ENCODE measurements at regions not wholly inside any gene's neighbourhood (a gene's known extent, or its start where the extent isn't known, plus 50 kb on each side); places are given as distances from the start of the nearest gene placed in this dataset.

- H3K4me1 Mint-ChIP-seq: no peaks in the 10 kb centered on the region
- Histone ChIP-seq H3K9ac (ENCODE audit: extremely low read depth, low read length, poor library complexity, severe bottlenecking) (no peak overlapping the region), H3K27ac (ENCODE audit: low read depth, low read length) (no peak overlapping the region), H3K36me3 (ENCODE audit: control insufficient read depth, insufficient read depth, low read length) (no peaks in the 10 kb centered on the region), H3K27me3 (ENCODE audit: control insufficient read depth, insufficient read depth, low read length, poor library complexity, severe bottlenecking) (no peaks in the 10 kb centered on the region), H3K4me1 (ENCODE audit: control insufficient read depth, insufficient read depth, low read length) (no peaks in the 10 kb centered on the region), H3K4me3 (ENCODE audit: low read length) (no peak overlapping the region), H3K9me3 (ENCODE audit: control insufficient read depth, low read length) (no peaks in the 10 kb centered on the region)
- no peaks in the 10 kb centered on the region for H3K36me3 Mint-ChIP-seq (ENCODE audit: low read depth)
- 63% methylated on average over 2 of the region's 2 CpGs; no CpG with 5 or more reads in 1 of the 2 experiments for WGBS, 2 experiments (ENCODE audit: insufficient coverage in 1 of 2, insufficient read length in 1 of 2)
- H3K9me3 Mint-ChIP-seq: no peaks in the 10 kb centered on the region
- DNase-seq: no peak
- no peak overlapping the region for H3K27ac Mint-ChIP-seq
- no peaks in the 10 kb centered on the region for H3K27me3 Mint-ChIP-seq (ENCODE audit: insufficient read depth)
- H3K4me3 Mint-ChIP-seq: no peak overlapping the region
- no peak for TF ChIP-seq CTCF (conservative IDR thresholded peaks at IDR 0.05)
Observed at GRCh38 chr2:185388226-185388625, 350.4 kb upstream of the FSIP2 start.

DNA sequence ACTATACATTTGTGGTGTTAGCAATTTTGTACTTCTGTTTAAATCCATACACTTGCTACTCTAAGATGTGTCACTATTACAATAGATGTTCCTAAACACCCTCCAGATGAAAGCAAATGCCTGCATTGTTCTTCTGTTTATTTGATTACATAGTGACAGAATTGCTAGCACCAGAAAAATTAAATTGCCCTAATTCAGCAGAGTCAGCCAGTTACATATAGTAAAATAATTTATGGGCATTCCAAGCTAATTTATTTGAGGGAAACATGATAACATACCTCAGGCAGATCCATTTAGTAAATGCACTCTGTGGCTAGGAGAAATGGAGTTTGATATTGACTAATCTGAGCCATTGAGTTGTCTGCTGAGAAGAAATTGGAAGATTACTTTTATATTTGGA, 347.1 kb upstream of the FSIP2 start:
- peaks cover under 1% of the 10 kb centered on the region for H3K9me3 ChIP-seq (ENCODE audit: control insufficient read depth, low read length)
- H3K9me3 Mint-ChIP-seq: no peaks in the 10 kb centered on the region
- TF ChIP-seq CTCF (conservative IDR thresholded peaks at IDR 0.05): no peak
- no peaks in the 10 kb centered on the region for H3K4me1 Mint-ChIP-seq
- H3K27ac ChIP-seq (ENCODE audit: low read depth, low read length): no peak overlapping the region
- H3K27ac Mint-ChIP-seq: no peak overlapping the region
- no peak for DNase-seq
- no peaks in the 10 kb centered on the region for H3K4me1 ChIP-seq (ENCODE audit: control insufficient read depth, insufficient read depth, low read length)
- H3K9ac ChIP-seq (ENCODE audit: extremely low read depth, low read length, poor library complexity, severe bottlenecking): no peak overlapping the region
- no peaks in the 10 kb centered on the region for H3K36me3 Mint-ChIP-seq (ENCODE audit: low read depth)
- H3K4me3 ChIP-seq (ENCODE audit: low read length): no peak overlapping the region
- H3K27me3 ChIP-seq (ENCODE audit: control insufficient read depth, insufficient read depth, low read length, poor library complexity, severe bottlenecking): no peaks in the 10 kb centered on the region
- no peaks in the 10 kb centered on the region for H3K36me3 ChIP-seq (ENCODE audit: control insufficient read depth, insufficient read depth, low read length)
- no peaks in the 10 kb centered on the region for H3K27me3 Mint-ChIP-seq (ENCODE audit: insufficient read depth)
- H3K4me3 Mint-ChIP-seq: no peak overlapping the region

GRCh38 chr2:185393091-185393490, 345.5 kb upstream of the FSIP2 start:
- no peak overlapping the region for H3K4me3 ChIP-seq (ENCODE audit: low read length)
- WGBS, 2 experiments (ENCODE audit: insufficient coverage in 1 of 2, insufficient read length in 1 of 2): 94 to 100% methylated on average over 1 to 5 of the region's 5 CpGs
- H3K27ac ChIP-seq (ENCODE audit: low read depth, low read length): no peak overlapping the region
- H3K9me3 Mint-ChIP-seq: no peaks in the 10 kb centered on the region
- H3K9me3 ChIP-seq (ENCODE audit: control insufficient read depth, low read length): peaks cover 7% of the 10 kb centered on the region
- no peaks in the 10 kb centered on the region for H3K27me3 Mint-ChIP-seq (ENCODE audit: insufficient read depth)
- no peaks in the 10 kb centered on the region for H3K36me3 Mint-ChIP-seq (ENCODE audit: low read depth)
- H3K9ac ChIP-seq (ENCODE audit: extremely low read depth, low read length, poor library complexity, severe bottlenecking): no peak overlapping the region
- no peak for TF ChIP-seq CTCF (conservative IDR thresholded peaks at IDR 0.05)
- DNase-seq: no peak
- H3K4me1 ChIP-seq (ENCODE audit: control insufficient read depth, insufficient read depth, low read length): no peaks in the 10 kb centered on the region
- H3K4me3 Mint-ChIP-seq: no peak overlapping the region
- no peaks in the 10 kb centered on the region for H3K36me3 ChIP-seq (ENCODE audit: control insufficient read depth, insufficient read depth, low read length)
- H3K4me1 Mint-ChIP-seq: no peaks in the 10 kb centered on the region
- peak overlapping the region; percentile 9 for H3K27ac Mint-ChIP-seq
- H3K27me3 ChIP-seq (ENCODE audit: control insufficient read depth, insufficient read depth, low read length, poor library complexity, severe bottlenecking): no peaks in the 10 kb centered on the region
